ENCODE measurements at regions not wholly inside any gene's neighbourhood (a gene's known extent, or its start where the extent isn't known, plus 50 kb on each side); places are given as distances from the start of the nearest gene placed in this dataset.

DNA sequence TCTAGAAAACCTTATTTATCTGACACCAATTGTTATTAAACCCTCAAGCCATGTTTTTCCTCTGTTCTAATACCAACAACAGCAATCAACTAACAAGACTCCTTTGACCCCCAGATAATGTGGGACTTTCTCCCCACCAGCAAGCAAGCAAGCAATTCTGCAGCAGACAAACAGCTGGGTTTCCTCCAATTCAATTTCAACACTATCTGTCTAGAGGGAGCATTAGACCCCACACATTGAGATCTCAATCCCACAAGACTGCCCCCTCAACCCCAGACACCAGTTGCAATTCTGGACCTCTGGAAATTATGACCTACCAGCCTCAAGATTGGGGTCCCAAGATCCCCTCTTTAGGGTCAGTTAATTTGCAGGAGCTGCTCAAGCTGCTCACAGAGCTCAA, 89.4 kb upstream of the TMEM26 start:
- intact Hi-C loops (cut with DNase I; ENCODE audit: low total_unique reads), result no loop called here
- Histone ChIP-seq H3K4me1 (no peaks in the 10 kb centered on the region), H3K36me3 (no peaks in the 10 kb centered on the region), H3K27ac (no peak overlapping the region), H3K4me3 (no peak overlapping the region), H3K9me3 (no peaks in the 10 kb centered on the region), H3K27me3 (no peaks in the 10 kb centered on the region)
- no peak for DNase-seq
- no peak for TF ChIP-seq POLR2A (IDR thresholded peaks at IDR 0.05)
- TF ChIP-seq, protein P1, sequence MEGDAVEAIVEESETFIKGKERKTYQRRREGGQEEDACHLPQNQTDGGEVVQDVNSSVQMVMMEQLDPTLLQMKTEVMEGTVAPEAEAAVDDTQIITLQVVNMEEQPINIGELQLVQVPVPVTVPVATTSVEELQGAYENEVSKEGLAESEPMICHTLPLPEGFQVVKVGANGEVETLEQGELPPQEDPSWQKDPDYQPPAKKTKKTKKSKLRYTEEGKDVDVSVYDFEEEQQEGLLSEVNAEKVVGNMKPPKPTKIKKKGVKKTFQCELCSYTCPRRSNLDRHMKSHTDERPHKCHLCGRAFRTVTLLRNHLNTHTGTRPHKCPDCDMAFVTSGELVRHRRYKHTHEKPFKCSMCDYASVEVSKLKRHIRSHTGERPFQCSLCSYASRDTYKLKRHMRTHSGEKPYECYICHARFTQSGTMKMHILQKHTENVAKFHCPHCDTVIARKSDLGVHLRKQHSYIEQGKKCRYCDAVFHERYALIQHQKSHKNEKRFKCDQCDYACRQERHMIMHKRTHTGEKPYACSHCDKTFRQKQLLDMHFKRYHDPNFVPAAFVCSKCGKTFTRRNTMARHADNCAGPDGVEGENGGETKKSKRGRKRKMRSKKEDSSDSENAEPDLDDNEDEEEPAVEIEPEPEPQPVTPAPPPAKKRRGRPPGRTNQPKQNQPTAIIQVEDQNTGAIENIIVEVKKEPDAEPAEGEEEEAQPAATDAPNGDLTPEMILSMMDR (IDR thresholded peaks at IDR 0.05), result no peak

DNA sequence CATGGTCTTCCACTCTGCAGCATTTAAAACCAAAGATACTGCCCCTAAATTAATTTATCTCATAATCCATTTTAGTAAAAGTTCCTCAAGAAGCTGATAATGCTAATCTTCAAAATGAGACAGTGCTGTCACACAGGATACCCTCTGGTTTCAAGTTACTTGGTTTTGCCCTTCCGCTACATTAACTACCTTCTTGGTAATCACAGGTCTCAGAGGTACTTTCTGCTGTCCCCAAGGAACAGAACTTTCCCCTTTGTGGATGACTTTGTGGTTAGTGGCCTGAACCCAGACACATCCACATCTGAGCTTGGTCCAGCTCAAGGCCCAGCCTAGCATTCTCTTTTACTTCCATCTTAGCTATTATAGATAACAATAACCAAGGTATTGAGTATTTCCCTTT, 88.8 kb upstream of the TMEM26 start:
- Histone ChIP-seq H3K27me3 (no peaks in the 10 kb centered on the region), H3K36me3 (no peaks in the 10 kb centered on the region), H3K27ac (no peak overlapping the region), H3K9me3 (no peaks in the 10 kb centered on the region), H3K4me3 (no peak overlapping the region), H3K4me1 (no peaks in the 10 kb centered on the region)
- no peak for DNase-seq
- no peak for TF ChIP-seq POLR2A (IDR thresholded peaks at IDR 0.05)
- TF ChIP-seq, protein P1 (IDR thresholded peaks at IDR 0.05), result no peak
- intact Hi-C loops (cut with DNase I; ENCODE audit: low total_unique reads), result no loop called here

DNA sequence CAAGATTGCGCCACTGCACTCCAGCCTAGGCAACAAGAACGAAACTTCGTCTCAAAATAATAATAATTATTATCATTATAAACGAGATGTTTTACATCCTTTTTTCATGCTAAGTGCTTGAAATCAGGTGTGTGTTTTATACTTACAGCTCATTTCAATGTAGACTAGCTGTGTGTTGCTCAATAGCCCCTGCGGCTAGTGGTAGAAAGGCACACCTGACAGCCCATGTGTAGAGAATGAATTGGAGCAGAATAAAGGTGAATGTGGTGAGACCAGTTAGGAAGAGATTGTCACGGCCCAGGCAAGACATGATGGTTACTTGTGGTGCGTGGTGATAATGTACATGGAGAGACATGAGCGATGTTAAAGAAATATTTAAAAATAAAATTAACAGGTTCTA, 86.7 kb upstream of the TMEM26 start:
- intact Hi-C loops (cut with DNase I; ENCODE audit: low total_unique reads), result no loop called here
- H3K27me3 ChIP-seq, result no peaks in the 10 kb centered on the region
- no peak overlapping the region for H3K4me3 ChIP-seq
- DNase-seq, result no peak
- no peaks in the 10 kb centered on the region for H3K4me1 ChIP-seq
- TF ChIP-seq POLR2A (IDR thresholded peaks at IDR 0.05), result no peak
- TF ChIP-seq, protein P1 (IDR thresholded peaks at IDR 0.05), result no peak
- H3K27ac ChIP-seq, result no peak overlapping the region
- no peaks in the 10 kb centered on the region for H3K36me3 ChIP-seq
- H3K9me3 ChIP-seq, result no peaks in the 10 kb centered on the region

DNA sequence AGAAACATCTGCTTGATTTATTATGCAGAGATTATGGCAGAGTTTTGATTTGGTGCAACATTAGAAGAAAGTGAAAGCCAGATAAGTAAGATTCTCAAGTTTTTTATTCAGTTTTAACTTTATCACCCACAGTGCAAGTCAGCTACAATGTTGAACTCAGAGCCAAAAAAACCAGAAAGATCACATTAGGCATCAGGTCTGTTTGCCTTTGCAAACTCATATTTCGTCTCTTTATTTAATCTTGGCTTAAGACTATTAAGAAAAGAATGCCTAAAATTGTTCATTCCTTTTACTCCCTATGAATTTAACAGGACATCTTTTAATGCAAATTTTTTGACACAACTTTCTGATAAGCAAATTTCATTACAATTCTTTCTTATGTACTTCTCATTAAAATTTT, 76.0 kb upstream of the TMEM26 start:
- TF ChIP-seq, protein P1 (IDR thresholded peaks at IDR 0.05), result no peak
- TF ChIP-seq POLR2A (IDR thresholded peaks at IDR 0.05), result no peak
- no peak for DNase-seq
- intact Hi-C loops (cut with DNase I; ENCODE audit: low total_unique reads), result no loop called here
- no peaks in the 10 kb centered on the region for H3K9me3 ChIP-seq
- H3K27me3 ChIP-seq, result no peaks in the 10 kb centered on the region
- no peak overlapping the region for H3K4me3 ChIP-seq
- no peak overlapping the region for H3K27ac ChIP-seq
- no peaks in the 10 kb centered on the region for H3K36me3 ChIP-seq
- no peaks in the 10 kb centered on the region for H3K4me1 ChIP-seq

DNA sequence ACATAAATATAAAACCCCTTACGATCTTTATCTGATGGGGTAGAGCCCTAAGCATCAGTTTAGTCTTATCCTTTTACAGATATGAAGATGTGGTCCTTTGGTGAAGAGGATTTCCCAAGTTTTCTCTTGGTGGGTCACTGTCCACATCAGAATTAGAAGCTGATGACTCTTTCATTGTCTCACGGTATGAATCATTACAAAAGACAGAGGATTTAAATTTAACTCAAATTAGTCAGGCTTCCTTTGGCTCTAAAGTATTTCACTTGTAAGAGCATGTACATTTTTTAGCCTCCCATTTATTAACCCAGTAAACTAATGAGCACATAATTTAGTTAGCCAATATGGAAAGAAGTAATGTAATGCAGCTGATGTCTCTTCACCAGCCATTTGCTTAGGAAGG, 49.9 kb upstream of the TMEM26 start:
- Histone ChIP-seq H3K4me1 (no peaks in the 10 kb centered on the region), H3K27ac (no peak overlapping the region), H3K4me3 (no peak overlapping the region), H3K9me3 (no peaks in the 10 kb centered on the region), H3K27me3 (no peaks in the 10 kb centered on the region), H3K36me3 (no peaks in the 10 kb centered on the region)
- DNase-seq, result no peak
- intact Hi-C loops (cut with DNase I; ENCODE audit: low total_unique reads), result no loop called here
- TF ChIP-seq, protein P1 (IDR thresholded peaks at IDR 0.05), result no peak
- no peak for TF ChIP-seq POLR2A (IDR thresholded peaks at IDR 0.05)

Measured in uterus (tissue), 3 donors.